ENCODE measurements at regions not wholly inside any gene's neighbourhood (a gene's known extent, or its start where the extent isn't known, plus 50 kb on each side); places are given as distances from the start of the nearest gene placed in this dataset.

DNA sequence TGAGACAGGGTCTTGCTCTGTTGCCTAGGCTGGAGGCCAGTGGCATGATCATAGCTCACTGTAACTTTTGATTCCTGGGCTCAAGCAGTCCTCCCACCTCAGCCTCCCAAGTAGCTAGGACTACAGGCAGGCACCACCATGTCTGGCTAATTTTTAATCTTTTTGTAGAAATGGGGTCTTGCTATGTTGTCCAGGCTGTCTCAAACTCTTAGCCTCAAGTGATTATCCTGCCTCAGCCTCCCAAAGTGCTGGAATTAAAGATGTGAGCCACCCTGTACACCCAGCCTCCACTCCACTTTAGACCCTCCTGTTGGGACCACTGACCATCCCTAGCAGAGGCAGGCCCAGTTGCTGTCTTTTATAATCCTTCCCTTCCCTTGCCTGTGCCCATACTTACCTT lies 63.3 kb upstream of the OSBPL8 start:
- DNase-seq (no peak), ATAC-seq (ENCODE audit: low FRiP score in 2 of 2) (no peak)
- TF ChIP-seq POLR2AphosphoS5 (IDR thresholded peaks at IDR 0.05), result no peak
- no peak for TF ChIP-seq POLR2A (IDR thresholded peaks at IDR 0.05)
- no peak for TF ChIP-seq EP300 (IDR thresholded peaks at IDR 0.05)
- TF ChIP-seq, protein P1, sequence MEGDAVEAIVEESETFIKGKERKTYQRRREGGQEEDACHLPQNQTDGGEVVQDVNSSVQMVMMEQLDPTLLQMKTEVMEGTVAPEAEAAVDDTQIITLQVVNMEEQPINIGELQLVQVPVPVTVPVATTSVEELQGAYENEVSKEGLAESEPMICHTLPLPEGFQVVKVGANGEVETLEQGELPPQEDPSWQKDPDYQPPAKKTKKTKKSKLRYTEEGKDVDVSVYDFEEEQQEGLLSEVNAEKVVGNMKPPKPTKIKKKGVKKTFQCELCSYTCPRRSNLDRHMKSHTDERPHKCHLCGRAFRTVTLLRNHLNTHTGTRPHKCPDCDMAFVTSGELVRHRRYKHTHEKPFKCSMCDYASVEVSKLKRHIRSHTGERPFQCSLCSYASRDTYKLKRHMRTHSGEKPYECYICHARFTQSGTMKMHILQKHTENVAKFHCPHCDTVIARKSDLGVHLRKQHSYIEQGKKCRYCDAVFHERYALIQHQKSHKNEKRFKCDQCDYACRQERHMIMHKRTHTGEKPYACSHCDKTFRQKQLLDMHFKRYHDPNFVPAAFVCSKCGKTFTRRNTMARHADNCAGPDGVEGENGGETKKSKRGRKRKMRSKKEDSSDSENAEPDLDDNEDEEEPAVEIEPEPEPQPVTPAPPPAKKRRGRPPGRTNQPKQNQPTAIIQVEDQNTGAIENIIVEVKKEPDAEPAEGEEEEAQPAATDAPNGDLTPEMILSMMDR (IDR thresholded peaks at IDR 0.05), result no peak
- H3K27me3 ChIP-seq, result no peaks in the 10 kb centered on the region
- no peaks in the 10 kb centered on the region for H3K36me3 ChIP-seq
- no peak overlapping the region for H3K27ac ChIP-seq
- H3K9me3 ChIP-seq, result no peaks in the 10 kb centered on the region
- no peak overlapping the region for H3K4me3 ChIP-seq
- H3K4me1 ChIP-seq, result peaks cover 0 to 4% (median 0%) of the 10 kb centered on the region in 4 donors

- Histone ChIP-seq H3K9me3 (no peaks in the 10 kb centered on the region), H3K36me3 (no peaks in the 10 kb centered on the region), H3K4me1 (peaks cover 0 to 4% (median 0%) of the 10 kb centered on the region in 4 donors), H3K27ac (no peak overlapping the region), H3K27me3 (no peaks in the 10 kb centered on the region), H3K4me3 (no peak overlapping the region)
- TF ChIP-seq, protein P1 (IDR thresholded peaks at IDR 0.05), result no peak
- TF ChIP-seq POLR2AphosphoS5 (IDR thresholded peaks at IDR 0.05), result no peak
- no peak for TF ChIP-seq POLR2A (IDR thresholded peaks at IDR 0.05)
- TF ChIP-seq EP300 (IDR thresholded peaks at IDR 0.05), result no peak
- ATAC-seq (ENCODE audit: low FRiP score in 2 of 2) (no peak), DNase-seq (no peak)
- 95 to 98% methylated on average over 2 of the region's 2 CpGs for WGBS, 2 donors
These were observed 64.4 kb upstream of the OSBPL8 start for GRCh38 chr12:76623931-76624330.

- Histone ChIP-seq H3K4me1 (no peaks in the 10 kb centered on the region), H3K27me3 (no peaks in the 10 kb centered on the region), H3K4me3 (no peak overlapping the region), H3K9me3 (no peaks in the 10 kb centered on the region), H3K27ac (no peak overlapping the region), H3K36me3 (no peaks in the 10 kb centered on the region)
- DNase-seq (no peak), ATAC-seq (ENCODE audit: low FRiP score in 2 of 2) (no peak)
- WGBS, 2 donors, result 92 to 95% methylated on average over 4 of the region's 4 CpGs
- TF ChIP-seq EP300 (IDR thresholded peaks at IDR 0.05), result no peak
These were observed 68.0 kb upstream of the OSBPL8 start for GRCh38 chr12:76627346-76628135.

DNA sequence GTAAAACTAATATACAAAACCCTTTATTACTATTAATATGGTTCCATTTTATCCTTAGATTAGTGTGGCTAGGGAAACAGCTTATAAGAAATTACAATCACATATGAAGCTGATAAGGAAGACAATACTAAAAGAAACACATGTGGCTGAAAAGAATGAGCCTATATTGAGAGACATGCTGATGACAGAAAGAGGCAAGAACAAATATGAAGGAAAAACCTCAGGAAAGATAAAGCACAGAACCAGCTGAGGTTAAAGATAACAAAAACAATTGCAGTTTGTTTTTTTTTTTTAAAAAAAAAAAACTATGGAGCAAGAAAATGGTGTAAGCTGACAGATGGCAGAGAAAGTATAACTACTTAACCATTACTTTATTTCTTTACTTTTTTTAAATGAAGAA lies 69.2 kb upstream of the OSBPL8 start:
- no peaks in the 10 kb centered on the region for H3K4me1 ChIP-seq
- no peak overlapping the region for H3K27ac ChIP-seq
- H3K27me3 ChIP-seq, result no peaks in the 10 kb centered on the region
- TF ChIP-seq, protein P1 (IDR thresholded peaks at IDR 0.05), result no peak
- TF ChIP-seq POLR2A (IDR thresholded peaks at IDR 0.05), result no peak
- TF ChIP-seq POLR2AphosphoS5 (IDR thresholded peaks at IDR 0.05), result no peak
- TF ChIP-seq EP300 (IDR thresholded peaks at IDR 0.05), result no peak
- no peak for ATAC-seq (ENCODE audit: low FRiP score in 2 of 2)
- no peaks in the 10 kb centered on the region for H3K36me3 ChIP-seq
- H3K4me3 ChIP-seq, result no peak overlapping the region
- H3K9me3 ChIP-seq, result no peaks in the 10 kb centered on the region
- no peak for DNase-seq

- Histone ChIP-seq H3K4me3 (no peak overlapping the region), H3K4me1 (no peaks in the 10 kb centered on the region), H3K36me3 (no peaks in the 10 kb centered on the region), H3K9me3 (no peaks in the 10 kb centered on the region), H3K27ac (no peak overlapping the region), H3K27me3 (no peaks in the 10 kb centered on the region)
- ATAC-seq (ENCODE audit: low FRiP score in 2 of 2), result no peak
- WGBS, 2 donors, result 77 to 78% methylated on average over 2 of the region's 2 CpGs
- TF ChIP-seq EP300 (IDR thresholded peaks at IDR 0.05), result no peak
- TF ChIP-seq POLR2AphosphoS5 (IDR thresholded peaks at IDR 0.05), result no peak
- TF ChIP-seq, protein P1 (IDR thresholded peaks at IDR 0.05), result no peak
- TF ChIP-seq POLR2A (IDR thresholded peaks at IDR 0.05), result no peak
- DNase-seq, result no peak
These were observed 72.2 kb upstream of the OSBPL8 start for GRCh38 chr12:76631741-76632140.
